GM12878 (cell line): ENCODE measurements at regions not wholly inside any gene's neighbourhood (a gene's known extent, or its start where the extent isn't known, plus 50 kb on each side); places are given as distances from the start of the nearest gene placed in this dataset.

Experiments
- ATAC-seq: fragments of 200-7000 bp; cut with Tn5 transposase; 3 replicates; pipeline ENCODE4 v1.9.1; 2020; ENCODE audit warnings: mild to moderate bottlenecking, moderate library complexity
- BruUV-seq: library from RNA; stranded (reverse); fragments of 400-500 nt; replicated peaks from 2 replicates; lab custom pipeline; 2021; lab: Mats Ljungman, UMichigan
- CTCF ChIA-PET: fragments of 300-600 bp; sonication (Branson Sonifier 250); formaldehyde crosslinking; extraction: SDS; loops from one replicate; lab custom pipeline; 2021; ENCODE audit warnings: inconsistent platforms; lab: Yijun Ruan, JAX
- POLR2A ChIA-PET: fragments of 350-600 bp; formaldehyde crosslinking; extraction: SDS; loops from one replicate; lab custom pipeline; 2021; ENCODE audit warnings: inconsistent platforms; lab: Charles Lee
- RAD21 ChIA-PET: fragments of 300-600 bp; sonication (Branson Sonifier 250); formaldehyde crosslinking; loops from one replicate; lab custom pipeline; 2023; ENCODE audit warnings: antibody characterized with exemption; ENCODE audit not compliant: unreplicated experiment; lab: Charles Lee
- SMC1A ChIA-PET: fragments of 300-600 bp; sonication (Branson Sonifier 250); formaldehyde crosslinking; loops from one replicate; lab custom pipeline; 2023; ENCODE audit not compliant: unreplicated experiment, uncharacterized antibody; lab: Charles Lee
- DNase-seq: peaks from one replicate; pipeline ENCODE4 v3.0.0-alpha.2; 2011; ENCODE audit warnings: low read depth, low spot score
- FAIRE-seq: peaks from 3 replicates; lab custom pipeline; 2011; peaks lifted over from hg19 to GRCh38; lab: Jason Lieb, UNC
- H2AFZ ChIP-seq: 2 replicates; pipeline ENCODE4 v1.6.0; 2011; ENCODE audit warnings: low read depth, low read length, control low read depth; ENCODE audit not compliant: control insufficient read depth
- H3K27ac ChIP-seq: 2 replicates; pipeline ENCODE4 v1.5.1; 2011; ENCODE audit warnings: control low read depth; ENCODE audit not compliant: control insufficient read depth, insufficient read depth
- H3K27me3 ChIP-seq, 2 experiments: replicated peaks in 1 of 2; 2 replicates each; pipeline versions ENCODE4 v1.6.0 to v1.6.1; 2011; ENCODE audit warnings: low read length in 1 of 2; ENCODE audit not compliant: control insufficient read depth in 2 of 2, insufficient read depth in 2 of 2
- H3K36me3 ChIP-seq, 2 experiments: 2 replicates each; pipeline ENCODE4 v1.5.1; 2011; ENCODE audit warnings: low read length in 1 of 2; ENCODE audit not compliant: control insufficient read depth in 2 of 2, insufficient read depth in 2 of 2
- H3K4me1 ChIP-seq: 2 replicates; pipeline ENCODE4 v1.6.1; 2011; ENCODE audit warnings: mild to moderate bottlenecking, low read length, moderate library complexity, mixed read lengths; ENCODE audit not compliant: control insufficient read depth, insufficient read depth
- H3K4me2 ChIP-seq: 2 replicates; pipeline ENCODE4 v1.6.0; 2011; ENCODE audit warnings: control low read depth; ENCODE audit not compliant: control insufficient read depth, insufficient read depth
- H3K4me3 ChIP-seq: fragments of 200-600 bp; sonication (generic); 2 replicates; pipeline ENCODE4 v1.5.1; 2016
- H3K79me2 ChIP-seq: 2 replicates; pipeline ENCODE4 v1.6.0; 2011; ENCODE audit warnings: low read length; ENCODE audit not compliant: control insufficient read depth, insufficient read depth
- H3K9ac ChIP-seq: 2 replicates; pipeline ENCODE4 v1.8.0; 2011; ENCODE audit warnings: low read length, control low read depth, mixed read lengths; ENCODE audit not compliant: control insufficient read depth, insufficient read depth
- H3K9me3 ChIP-seq: replicated peaks from 3 replicates; pipeline ENCODE4 v1.5.1; 2011; ENCODE audit warnings: mild to moderate bottlenecking, low read length; ENCODE audit not compliant: control insufficient read depth, insufficient read depth
- H4K20me1 ChIP-seq: 2 replicates; pipeline ENCODE4 v1.6.0; 2011; ENCODE audit not compliant: control insufficient read depth, insufficient read depth
- CREB1 ChIP-seq: IDR thresholded peaks from 2 replicates; pipeline ENCODE4 v1.6.1; 2012; ENCODE audit warnings: low read depth, mild to moderate bottlenecking, inconsistent platforms
- ESRRA ChIP-seq: IDR thresholded peaks from 2 replicates; pipeline ENCODE4 v1.6.1; 2012; ENCODE audit warnings: mild to moderate bottlenecking, low read length, improper control_type of control experiment
- FOXK2 ChIP-seq: fragments of 450-650 bp; IDR thresholded peaks from 2 replicates; pipeline ENCODE4 v1.6.1; 2017; ENCODE audit warnings: mild to moderate bottlenecking, moderate library complexity
- HDAC2 ChIP-seq: fragments of 200-600 bp; sonication (generic); IDR thresholded peaks from 2 replicates; pipeline ENCODE4 v1.6.1; 2017
- MXI1 ChIP-seq: fragments of 150-350 bp; IDR thresholded peaks from 2 replicates; pipeline ENCODE4 v1.6.1; 2011; ENCODE audit warnings: low read depth, mild to moderate bottlenecking, inconsistent platforms, low read length, improper control_type of control experiment
- PAX5 ChIP-seq: IDR thresholded peaks from 2 replicates; pipeline ENCODE4 v1.6.1; 2011; ENCODE audit warnings: low read depth, low read length, borderline replicate concordance
- PAX8 ChIP-seq: fragments of 450-650 bp; IDR thresholded peaks from 2 replicates; pipeline ENCODE4 v1.6.1; 2017; ENCODE audit warnings: mild to moderate bottlenecking, moderate library complexity
- PKNOX1 ChIP-seq: fragments of 450-650 bp; IDR thresholded peaks from 2 replicates; pipeline ENCODE4 v1.6.1; 2016; ENCODE audit warnings: mild to moderate bottlenecking
- POLR2A ChIP-seq: IDR thresholded peaks from 2 replicates; pipeline ENCODE4 v1.6.1; 2011; ENCODE audit warnings: low read depth, mild to moderate bottlenecking, low read length
- POU2F2 ChIP-seq: IDR thresholded peaks from 3 replicates; pipeline ENCODE4 v1.6.1; 2011; ENCODE audit warnings: low read depth, mild to moderate bottlenecking, low read length, borderline replicate concordance
- RAD21 ChIP-seq: IDR thresholded peaks from 2 replicates; pipeline ENCODE4 v1.6.1; 2011; ENCODE audit warnings: mild to moderate bottlenecking, low read depth, low read length, moderate library complexity; ENCODE audit not compliant: insufficient read depth
- RB1 ChIP-seq: fragments of 450-650 bp; formaldehyde crosslinking; IDR thresholded peaks from 2 replicates; pipeline ENCODE4 v1.6.1; 2017; ENCODE audit warnings: mild to moderate bottlenecking, borderline replicate concordance
- SREBF1 ChIP-seq: IDR thresholded peaks from 2 replicates; pipeline ENCODE4 v1.6.1; 2012; ENCODE audit warnings: mild to moderate bottlenecking, low read length
- USF2 ChIP-seq: IDR thresholded peaks from 2 replicates; pipeline ENCODE4 v1.6.1; 2011; ENCODE audit warnings: low read depth, low read length, improper control_type of control experiment, borderline replicate concordance
- ZBTB33 ChIP-seq: fragments of 450-650 bp; IDR thresholded peaks from 2 replicates; pipeline ENCODE4 v1.6.1; 2017; ENCODE audit warnings: mild to moderate bottlenecking
- ZBTB40 ChIP-seq: fragments of 450-650 bp; IDR thresholded peaks from 2 replicates; pipeline ENCODE4 v1.6.1; 2016; ENCODE audit warnings: mild to moderate bottlenecking, moderate library complexity, borderline replicate concordance
- WGBS: methylation state at CpG from one replicate; pipeline ENCODE4 v1.1.6; 2016; ENCODE audit warnings: low lambda C conversion rate; ENCODE audit not compliant: insufficient replicate concordance, insufficient coverage; ENCODE audit errors: missing lambda C conversion rate; 5-methylcytosine and 5-hydroxymethylcytosine counted together
- in situ Hi-C: fragments of 300-500 bp; cut with MboI; formaldehyde crosslinking; loops from 9 replicates; pipeline ENCODE4 v1.14.3; 2018; ENCODE audit warnings: mixed read lengths
- intact Hi-C: fragments of 100-400 bp; cut with micrococcal nuclease; formaldehyde crosslinking; loops from one replicate; pipeline ENCODE4 v1.14.2; 2022; ENCODE audit not compliant: unreplicated experiment

- TF ChIP-seq ZBTB40 (no peak), ESRRA (no peak)
Measured at GRCh38 chr3:87359025-87359424, 82.6 kb upstream of the POU1F1 start (continued).

GRCh38 chr3:87358066-87358465 lies 81.7 kb upstream of the POU1F1 start:
- SMC1A ChIA-PET = no interaction called here
- RAD21 ChIA-PET = interaction anchor here (1.3 kb wide), 1 partner anchor 822 kb away, joined by 3 read pairs; no protein-coding TSS in a partner anchor
- Histone ChIP-seq H3K79me2 (no peaks in the 10 kb centered on the region), H3K9me3 (no peaks in the 10 kb centered on the region), H3K4me3 (no peak overlapping the region), H3K27ac (no peak overlapping the region), H4K20me1 (no peaks in the 10 kb centered on the region), H3K9ac (no peak overlapping the region), H3K4me1 (no peaks in the 10 kb centered on the region), H3K27me3 (no peaks in the 10 kb centered on the region), H3K36me3 (no peaks in the 10 kb centered on the region), H2AFZ (no peak overlapping the region), H3K4me2 (no peak overlapping the region)
- intact Hi-C loops = no loop called here
- FAIRE-seq (no peak), DNase-seq (no peak), ATAC-seq (no peak)
- POLR2A ChIA-PET = no interaction called here
- in situ Hi-C loops = no loop called here
- CTCF ChIA-PET = no interaction called here
- 3% methylated on average over 2 of the region's 2 CpGs for WGBS
- BruUV-seq = no TSS peak
- TF ChIP-seq HDAC2 (no peak), USF2 (no peak), POLR2A (no peak), PAX5 (no peak), PKNOX1 (no peak), ZBTB33 (no peak), MXI1 (no peak), SREBF1 (no peak), POU2F2 (no peak), RAD21 (no peak), CREB1 (no peak), PAX8 (no peak), FOXK2 (no peak), RB1 (no peak)
